T follicular helper cell (primary cell): ENCODE measurements at regions not wholly inside any gene's neighbourhood (a gene's known extent, or its start where the extent isn't known, plus 50 kb on each side); places are given as distances from the start of the nearest gene placed in this dataset.
"Not testable (repeated sequence)": the region's sequence is repeated elsewhere in the genome, so short reads cannot be mapped to it uniquely, and the experiment has no call there.

ENCODE experiments used
- DNase-seq: peaks from one replicate; pipeline ENCODE4 v3.0.0-alpha.2; 2020; ENCODE audit warnings: low read depth

DNA sequence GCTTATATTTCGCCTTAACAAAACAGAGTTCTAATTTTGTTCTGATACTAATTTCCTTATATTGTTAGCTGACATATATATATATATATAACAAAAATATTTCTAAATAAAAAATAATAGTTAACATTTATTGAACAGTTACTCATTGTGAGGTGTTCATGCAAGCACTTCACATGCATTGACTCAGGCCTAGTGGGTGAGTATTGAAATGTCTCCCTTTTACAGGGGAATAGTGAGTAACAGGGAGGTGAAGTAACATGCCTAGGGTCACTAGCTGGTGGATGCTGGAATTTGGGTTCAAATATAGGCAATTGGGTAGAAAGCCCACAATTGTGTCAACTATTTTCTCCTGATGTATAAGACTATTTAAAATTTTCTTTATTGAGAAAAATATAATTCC is 102.6 kb upstream of the ZPLD1 start:
- DNase-seq = no peak

- DNase-seq = no peak
These were observed 101.9 kb upstream of the ZPLD1 start for GRCh38 chr3:102332934-102333333.

- no peak for DNase-seq
These were observed 98.7 kb upstream of the ZPLD1 start for GRCh38 chr3:102336130-102336529.

- no peak for DNase-seq
These were observed 95.1 kb upstream of the ZPLD1 start for GRCh38 chr3:102339671-102340070.

DNA sequence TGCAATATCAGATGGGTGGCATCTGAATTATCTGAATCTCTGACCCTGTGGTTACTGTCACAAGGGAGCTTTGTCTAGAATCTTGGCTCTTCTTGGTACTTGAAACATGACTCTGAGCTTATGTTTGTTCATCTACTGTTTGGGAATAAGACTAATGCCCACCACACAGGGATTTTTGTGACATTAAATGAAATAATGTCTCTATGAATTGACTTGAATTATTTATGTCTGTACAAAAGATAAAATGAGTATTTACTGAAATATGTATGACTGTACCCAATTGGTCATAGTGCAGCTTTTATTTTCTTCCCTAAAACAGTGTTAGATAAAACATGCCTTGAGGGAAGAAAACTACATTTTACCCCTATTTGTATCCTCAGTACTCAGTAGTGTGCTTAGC is 87.9 kb upstream of the ZPLD1 start:
- DNase-seq = no peak

GRCh38 chr3:102348904-102349303 is 85.9 kb upstream of the ZPLD1 start:
- DNase-seq = no peak

- no peak for DNase-seq
These were observed 81.7 kb upstream of the ZPLD1 start for GRCh38 chr3:102353148-102353547.

DNA sequence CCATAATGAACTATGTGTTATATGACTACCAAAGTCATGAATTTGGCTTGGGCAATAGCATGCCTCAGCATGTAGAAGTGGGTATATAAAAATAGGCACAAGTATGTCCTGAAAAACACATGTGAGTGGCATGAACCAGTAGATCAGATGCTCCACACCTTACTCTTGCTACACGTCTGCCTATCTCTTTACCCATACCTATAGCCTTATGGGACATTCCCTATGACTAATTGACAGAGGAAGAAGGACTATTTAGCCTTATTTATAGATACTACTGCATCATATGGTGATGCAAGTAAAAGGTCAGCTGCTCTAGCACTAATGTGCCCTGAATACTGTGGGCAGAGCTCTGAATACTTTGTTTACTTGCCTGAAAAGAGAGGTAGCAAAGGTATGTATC is 81.0 kb upstream of the ZPLD1 start:
- DNase-seq = no peak

DNA sequence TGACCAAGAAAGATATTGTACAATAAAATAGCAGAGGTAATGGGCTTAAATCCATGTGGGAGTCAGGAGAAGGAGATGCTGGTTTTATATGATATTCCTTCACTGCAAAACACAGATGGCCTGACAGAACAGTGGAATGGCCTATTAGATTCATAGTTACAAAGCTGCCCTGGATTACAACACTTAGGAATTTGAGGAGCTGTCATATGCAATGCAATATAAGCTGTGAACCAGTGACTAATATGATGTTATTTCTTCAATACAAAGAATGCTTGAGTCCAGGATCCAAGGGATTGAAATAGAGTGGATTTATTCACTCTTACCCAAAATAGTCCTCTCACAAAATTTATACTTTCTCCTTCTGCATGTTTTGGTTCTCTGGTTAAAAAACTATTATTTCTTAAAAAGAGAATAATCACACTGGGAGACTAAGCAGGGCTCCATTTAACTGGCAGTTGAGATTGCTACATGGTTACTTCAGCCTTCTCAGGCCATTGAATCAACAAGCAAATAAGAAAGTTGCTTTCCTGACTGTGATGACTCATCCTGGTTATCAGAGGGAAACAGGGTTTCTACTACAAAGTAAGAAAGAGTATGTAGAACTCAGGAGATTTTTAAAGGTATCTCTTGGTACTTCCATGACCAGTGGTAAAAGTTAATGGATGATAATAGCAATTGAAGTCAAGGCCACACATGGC is 79.8 kb upstream of the ZPLD1 start:
- no peak for DNase-seq

GRCh38 chr3:102356506-102356905 is 78.3 kb upstream of the ZPLD1 start:
- no peak for DNase-seq

DNA sequence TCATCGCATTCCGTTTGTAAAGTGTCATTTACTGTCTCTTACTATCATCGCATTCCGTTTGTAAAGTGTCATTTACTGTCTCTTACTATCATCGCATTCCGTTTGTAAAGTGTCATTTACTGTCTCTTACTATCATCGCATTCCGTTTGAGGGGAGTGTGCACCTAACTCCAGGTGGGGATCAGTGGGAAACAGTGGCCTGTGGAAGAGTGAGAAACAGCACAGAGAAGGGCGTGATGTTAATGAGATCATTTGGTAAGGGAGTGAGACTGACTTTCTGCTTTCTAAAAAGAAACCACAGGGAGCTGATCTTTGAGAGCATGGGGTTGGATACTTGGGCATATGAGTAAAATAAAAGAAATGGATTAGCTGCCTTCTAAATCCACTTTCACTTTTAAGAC is 77.5 kb upstream of the ZPLD1 start:
- DNase-seq = not testable (repeated sequence)

- no peak for DNase-seq
These were observed 74.5 kb upstream of the ZPLD1 start for GRCh38 chr3:102360183-102360860.

DNA sequence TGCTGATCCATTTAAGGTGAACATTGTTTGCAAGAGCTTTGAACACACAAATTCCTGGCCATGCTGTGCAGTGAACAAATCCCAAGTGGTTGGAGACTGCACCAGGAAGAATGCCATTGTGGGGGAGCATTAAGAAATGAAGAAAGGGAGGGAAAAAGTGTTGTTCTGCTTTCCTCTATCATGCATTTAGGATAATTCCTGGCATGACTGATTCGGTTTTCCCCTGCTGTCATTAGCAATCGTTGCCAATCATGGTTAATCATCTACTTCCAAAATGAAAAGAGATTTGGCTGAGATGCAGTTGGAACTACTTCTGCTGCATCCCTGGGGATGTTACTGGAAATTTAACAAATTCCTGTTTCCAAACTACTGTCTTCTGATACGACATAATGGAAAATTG is 73.7 kb upstream of the ZPLD1 start:
- no peak for DNase-seq

DNA sequence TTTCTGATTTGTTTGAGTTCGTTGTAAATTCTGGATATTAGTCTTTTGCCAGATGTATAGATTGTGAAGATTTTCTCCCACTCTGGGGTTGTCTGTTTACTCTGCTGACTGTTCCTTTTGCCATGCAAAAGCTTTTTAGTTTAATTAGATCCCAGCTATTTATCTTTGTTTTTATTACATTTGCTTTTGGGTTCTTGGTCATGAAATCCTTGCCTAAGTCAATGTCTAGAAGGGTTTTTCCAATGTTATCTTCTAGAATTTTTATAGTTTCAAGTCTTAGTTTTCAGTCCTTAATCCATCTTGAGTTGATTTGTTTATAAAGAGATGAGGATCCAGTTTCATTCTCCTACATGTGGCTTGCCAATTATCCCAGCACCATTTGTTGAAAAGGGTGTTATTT is 68.7 kb upstream of the ZPLD1 start:
- DNase-seq = not testable (repeated sequence)

DNA sequence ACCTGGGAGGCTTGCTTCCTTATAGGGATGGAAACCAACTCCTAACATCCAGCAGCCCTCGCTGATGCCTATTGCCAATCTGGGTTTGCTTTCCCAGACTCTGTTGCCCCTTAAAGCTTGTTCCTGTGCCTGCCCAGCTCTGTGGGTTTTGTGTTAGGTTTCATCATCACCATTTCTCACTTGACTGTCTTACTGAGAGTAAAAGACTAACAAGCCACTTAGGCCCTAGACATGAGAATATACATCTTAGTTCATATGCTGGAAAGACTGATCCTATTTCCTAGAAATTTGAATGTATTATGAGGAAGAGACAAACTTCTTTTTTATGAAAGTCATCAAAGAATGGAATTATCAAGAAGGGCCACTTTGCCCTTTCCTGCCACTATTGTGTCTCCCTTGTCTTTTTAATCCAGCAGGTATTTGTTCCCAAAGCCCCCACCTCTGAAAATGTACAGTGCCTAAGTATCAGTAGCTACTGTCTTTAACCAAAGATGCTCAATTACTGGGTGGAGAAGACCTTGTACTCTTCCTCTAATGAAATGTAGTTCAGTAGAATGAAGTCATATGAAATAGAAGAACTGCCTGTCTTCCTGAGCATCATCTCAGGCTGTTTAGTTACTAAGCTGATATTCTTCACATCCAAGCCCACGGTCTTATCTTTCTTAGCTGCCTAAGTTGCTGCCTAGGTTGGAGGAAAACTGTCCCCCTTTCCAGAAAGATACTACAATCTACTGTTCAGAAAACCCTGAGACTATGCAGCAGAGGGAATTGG is 59.8 kb upstream of the ZPLD1 start:
- DNase-seq = no peak

- no peak for DNase-seq
These were observed 56.6 kb upstream of the ZPLD1 start for GRCh38 chr3:102378216-102378615.

- not testable (repeated sequence) for DNase-seq
These were observed 52.6 kb upstream of the ZPLD1 start for GRCh38 chr3:102382201-102382600.
